LNCaP clone FGC (cell line): ENCODE measurements at regions not wholly inside any gene's neighbourhood (a gene's known extent, or its start where the extent isn't known, plus 50 kb on each side); places are given as distances from the start of the nearest gene placed in this dataset.
"Not testable (repeated sequence)": the region's sequence is repeated elsewhere in the genome, so short reads cannot be mapped to it uniquely, and the experiment has no call there.

Experiments used
- DNase-seq: peaks from one replicate; pipeline ENCODE4 v3.0.0-alpha.2; 2011; ENCODE audit warnings: low read depth
- H3K4me3 ChIP-seq: 2 replicates; pipeline ENCODE4 v1.5.1; 2011; ENCODE audit warnings: mild to moderate bottlenecking, low read depth, low read length, control low read depth
- TF ChIP-seq, protein P1 (sequence below): IDR thresholded peaks from 2 replicates; pipeline ENCODE4 v1.5.1; 2012; ENCODE audit warnings: mild to moderate bottlenecking; ENCODE audit not compliant: control insufficient read depth, insufficient read depth; ENCODE audit errors: extremely low read depth

DNA sequence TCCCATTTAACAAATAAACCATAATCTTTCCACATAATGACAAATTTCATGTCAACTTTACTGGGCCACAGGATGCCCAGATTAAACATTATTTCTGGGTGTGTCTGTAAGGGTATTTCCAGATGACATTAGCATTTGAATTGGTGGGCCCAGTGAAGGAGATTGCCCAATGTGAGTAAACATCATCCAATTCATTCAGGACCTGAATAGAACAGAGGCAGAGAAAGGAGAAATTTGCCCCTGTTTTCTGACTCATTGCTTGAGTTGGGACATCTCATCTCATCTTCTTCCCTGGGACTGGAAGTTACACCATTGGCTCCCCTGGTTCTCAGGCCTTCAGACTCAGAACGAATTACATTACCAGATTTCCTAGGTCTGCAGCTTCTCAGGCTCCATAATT lies 142.9 kb downstream of the TPBG start:
- H3K4me3 ChIP-seq = no peak overlapping the region
- DNase-seq = no peak
- TF ChIP-seq, protein P1, sequence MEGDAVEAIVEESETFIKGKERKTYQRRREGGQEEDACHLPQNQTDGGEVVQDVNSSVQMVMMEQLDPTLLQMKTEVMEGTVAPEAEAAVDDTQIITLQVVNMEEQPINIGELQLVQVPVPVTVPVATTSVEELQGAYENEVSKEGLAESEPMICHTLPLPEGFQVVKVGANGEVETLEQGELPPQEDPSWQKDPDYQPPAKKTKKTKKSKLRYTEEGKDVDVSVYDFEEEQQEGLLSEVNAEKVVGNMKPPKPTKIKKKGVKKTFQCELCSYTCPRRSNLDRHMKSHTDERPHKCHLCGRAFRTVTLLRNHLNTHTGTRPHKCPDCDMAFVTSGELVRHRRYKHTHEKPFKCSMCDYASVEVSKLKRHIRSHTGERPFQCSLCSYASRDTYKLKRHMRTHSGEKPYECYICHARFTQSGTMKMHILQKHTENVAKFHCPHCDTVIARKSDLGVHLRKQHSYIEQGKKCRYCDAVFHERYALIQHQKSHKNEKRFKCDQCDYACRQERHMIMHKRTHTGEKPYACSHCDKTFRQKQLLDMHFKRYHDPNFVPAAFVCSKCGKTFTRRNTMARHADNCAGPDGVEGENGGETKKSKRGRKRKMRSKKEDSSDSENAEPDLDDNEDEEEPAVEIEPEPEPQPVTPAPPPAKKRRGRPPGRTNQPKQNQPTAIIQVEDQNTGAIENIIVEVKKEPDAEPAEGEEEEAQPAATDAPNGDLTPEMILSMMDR = no peak

DNA sequence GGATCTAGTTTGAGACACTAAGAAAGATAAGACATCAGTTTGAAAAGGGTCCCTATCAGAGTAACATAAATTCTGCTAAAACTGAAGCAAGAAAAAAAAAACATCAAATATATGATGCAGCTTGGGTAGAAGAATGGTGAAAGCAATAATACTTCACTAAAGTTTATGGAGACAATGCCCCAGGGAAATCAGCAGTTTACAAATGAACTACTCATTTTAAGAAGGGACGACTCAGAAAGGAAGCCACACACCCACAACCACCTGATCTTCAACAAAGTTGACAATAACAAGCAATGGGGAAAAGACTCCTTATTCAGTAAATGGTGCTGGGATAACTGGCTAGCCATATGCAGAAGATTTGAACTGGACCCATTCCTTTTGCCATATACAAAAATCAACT lies 143.5 kb downstream of the TPBG start:
- DNase-seq = no peak
- TF ChIP-seq, protein P1 = no peak
- H3K4me3 ChIP-seq = no peak overlapping the region

DNA sequence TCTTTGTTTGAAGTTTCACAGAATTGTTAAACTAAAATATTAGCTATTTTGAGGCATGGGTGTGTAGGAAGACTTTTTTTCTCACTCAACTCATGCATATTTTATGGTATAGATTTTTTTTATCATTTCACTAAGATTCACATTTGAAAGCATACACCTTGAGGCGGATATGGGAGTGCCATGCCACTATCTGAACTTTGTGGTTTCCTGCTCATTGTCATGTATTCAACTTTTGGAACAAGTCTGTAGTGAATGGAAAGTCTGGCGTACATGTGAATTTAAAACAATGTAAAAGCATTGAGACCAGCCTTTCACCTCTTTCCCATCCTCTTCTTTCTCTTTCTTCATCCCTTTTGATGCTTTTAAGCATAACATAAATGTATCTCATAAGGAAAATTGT lies 147.9 kb downstream of the TPBG start:
- DNase-seq = no peak
- TF ChIP-seq, protein P1 = no peak

DNA sequence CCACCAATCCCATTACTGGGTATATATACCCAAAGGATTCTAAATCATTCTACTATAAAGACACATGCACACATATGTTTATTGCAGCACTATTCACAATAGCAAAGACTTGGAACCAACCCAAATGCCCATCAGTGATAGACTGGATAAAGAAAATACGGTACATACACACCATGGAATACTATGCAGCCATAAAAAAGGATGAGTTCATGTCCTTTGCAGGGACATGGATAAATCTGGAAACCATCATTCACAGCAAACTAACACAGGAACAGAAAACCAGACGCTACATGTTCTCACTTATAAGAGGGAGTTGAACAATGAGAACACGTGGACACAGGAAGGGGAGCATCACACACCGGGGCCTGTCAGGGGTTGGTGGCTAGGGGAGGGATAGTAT lies 154.3 kb downstream of the TPBG start:
- DNase-seq = not testable (repeated sequence)

More for the DNA sequence above, 147.9 kb downstream of the TPBG start:
- H3K4me3 ChIP-seq = no peak overlapping the region

DNA sequence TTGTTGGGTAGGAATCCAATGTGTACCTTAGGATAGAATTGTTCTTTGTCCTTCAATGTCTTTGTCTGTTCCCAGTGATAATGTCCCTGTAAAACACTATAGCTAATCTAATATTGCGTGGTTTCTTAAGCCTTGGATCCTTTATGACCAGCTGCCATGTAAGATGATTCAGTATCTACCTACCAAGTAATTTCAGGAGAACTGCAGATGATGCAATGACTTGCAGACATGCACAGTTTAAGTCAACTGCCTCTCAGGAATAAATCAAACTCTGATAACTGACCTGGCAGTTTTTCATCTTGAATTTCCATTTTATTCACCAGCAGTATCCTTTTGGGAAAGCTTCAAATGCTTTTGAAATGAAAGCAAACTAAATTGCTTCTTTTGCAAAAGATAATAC lies 157.8 kb downstream of the TPBG start:
- TF ChIP-seq, protein P1 = no peak
- DNase-seq = no peak

More for the DNA sequence above, 154.3 kb downstream of the TPBG start:
- not testable (repeated sequence) for H3K4me3 ChIP-seq

DNA sequence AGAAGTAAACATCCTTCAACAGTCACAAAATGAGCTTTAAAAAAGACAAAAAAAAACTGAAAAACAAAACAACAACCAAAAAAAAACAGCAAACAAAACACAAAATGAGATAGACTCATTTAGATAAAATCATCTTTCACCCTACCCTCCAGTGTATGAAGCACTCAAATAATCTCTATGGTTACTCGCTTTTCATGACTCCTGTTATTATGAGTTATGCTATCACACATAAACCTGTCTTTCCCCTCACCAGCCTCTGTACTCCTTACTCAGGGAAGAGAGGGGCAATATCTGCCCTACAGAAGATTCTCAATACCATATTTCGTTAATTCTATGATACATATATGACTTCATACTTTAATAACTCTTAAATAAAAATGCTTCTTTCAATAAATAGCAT lies 158.2 kb downstream of the TPBG start:
- no peak overlapping the region for H3K4me3 ChIP-seq
- TF ChIP-seq, protein P1 = no peak
- DNase-seq = no peak

More for the DNA sequence above, 157.8 kb downstream of the TPBG start:
- H3K4me3 ChIP-seq = no peak overlapping the region

DNA sequence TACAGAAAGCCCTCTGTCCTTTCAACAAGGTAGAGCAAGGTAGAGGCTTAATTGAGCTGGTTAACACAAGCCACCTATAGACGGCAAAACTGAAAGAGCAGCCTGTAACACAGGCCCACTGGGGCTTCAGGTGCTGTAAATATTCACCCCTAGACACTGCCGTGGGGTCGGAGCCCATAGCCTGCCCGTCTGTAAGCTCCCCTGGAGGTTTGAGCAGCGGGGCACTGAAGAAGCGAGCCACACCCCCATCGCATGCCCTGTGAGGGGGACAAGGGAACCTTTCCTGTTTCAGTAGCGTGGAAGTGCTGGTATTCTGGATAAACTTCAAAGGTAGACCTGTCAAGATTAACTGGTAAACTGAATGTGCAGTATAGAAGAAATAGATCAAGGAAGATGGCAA lies 160.4 kb downstream of the TPBG start:
- TF ChIP-seq, protein P1 = no peak
- H3K4me3 ChIP-seq = no peak overlapping the region
- DNase-seq = no peak
